Hepatocyte (in vitro differentiated cells): ENCODE measurements at regions not wholly inside any gene's neighbourhood (a gene's known extent, or its start where the extent isn't known, plus 50 kb on each side); places are given as distances from the start of the nearest gene placed in this dataset.

Source experiments
- EZH2 ChIP-seq: fragments of 200-600 bp; sonication (generic); IDR thresholded peaks from 2 replicates; pipeline ENCODE4 v1.6.1; 2016; ENCODE audit warnings: antibody characterized with exemption, mild to moderate bottlenecking, borderline replicate concordance
- TF ChIP-seq, protein P1 (sequence below): fragments of 200-600 bp; sonication (generic); IDR thresholded peaks from 2 replicates; pipeline ENCODE4 v1.5.1; 2016; ENCODE audit warnings: antibody characterized with exemption, mild to moderate bottlenecking; ENCODE audit not compliant: poor library complexity

- TF ChIP-seq, protein P1, sequence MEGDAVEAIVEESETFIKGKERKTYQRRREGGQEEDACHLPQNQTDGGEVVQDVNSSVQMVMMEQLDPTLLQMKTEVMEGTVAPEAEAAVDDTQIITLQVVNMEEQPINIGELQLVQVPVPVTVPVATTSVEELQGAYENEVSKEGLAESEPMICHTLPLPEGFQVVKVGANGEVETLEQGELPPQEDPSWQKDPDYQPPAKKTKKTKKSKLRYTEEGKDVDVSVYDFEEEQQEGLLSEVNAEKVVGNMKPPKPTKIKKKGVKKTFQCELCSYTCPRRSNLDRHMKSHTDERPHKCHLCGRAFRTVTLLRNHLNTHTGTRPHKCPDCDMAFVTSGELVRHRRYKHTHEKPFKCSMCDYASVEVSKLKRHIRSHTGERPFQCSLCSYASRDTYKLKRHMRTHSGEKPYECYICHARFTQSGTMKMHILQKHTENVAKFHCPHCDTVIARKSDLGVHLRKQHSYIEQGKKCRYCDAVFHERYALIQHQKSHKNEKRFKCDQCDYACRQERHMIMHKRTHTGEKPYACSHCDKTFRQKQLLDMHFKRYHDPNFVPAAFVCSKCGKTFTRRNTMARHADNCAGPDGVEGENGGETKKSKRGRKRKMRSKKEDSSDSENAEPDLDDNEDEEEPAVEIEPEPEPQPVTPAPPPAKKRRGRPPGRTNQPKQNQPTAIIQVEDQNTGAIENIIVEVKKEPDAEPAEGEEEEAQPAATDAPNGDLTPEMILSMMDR: no peak
- no peak for TF ChIP-seq EZH2
These were observed 318.5 kb upstream of the TBL1XR1 start for GRCh38 chr3:177515786-177516157.
